ENCODE measurements at regions not wholly inside any gene's neighbourhood (a gene's known extent, or its start where the extent isn't known, plus 50 kb on each side); places are given as distances from the start of the nearest gene placed in this dataset.

- peaks cover 5% of the 10 kb centered on the region for H3K27me3 Mint-ChIP-seq (ENCODE audit: low read depth)
- H3K4me3 Mint-ChIP-seq = no peak overlapping the region
- no peak overlapping the region for H3K27ac Mint-ChIP-seq
- H3K9me3 Mint-ChIP-seq = no peaks in the 10 kb centered on the region
- no peaks in the 10 kb centered on the region for H3K36me3 Mint-ChIP-seq (ENCODE audit: low read depth)
- H3K4me1 Mint-ChIP-seq (ENCODE audit: low read depth) = peaks cover 10% of the 10 kb centered on the region
These were observed 159.8 kb upstream of the USP24 start for GRCh38 chr1:55374801-55375616.

- H3K27me3 Mint-ChIP-seq (ENCODE audit: low read depth) = peaks cover 7% of the 10 kb centered on the region
- no peak overlapping the region for H3K27ac Mint-ChIP-seq
- H3K9me3 Mint-ChIP-seq = no peaks in the 10 kb centered on the region
- no peaks in the 10 kb centered on the region for H3K36me3 Mint-ChIP-seq (ENCODE audit: low read depth)
- H3K4me1 Mint-ChIP-seq (ENCODE audit: low read depth) = peaks cover 9% of the 10 kb centered on the region
- H3K4me3 Mint-ChIP-seq = no peak overlapping the region
These were observed 159.1 kb upstream of the USP24 start for GRCh38 chr1:55374216-55374615.

GRCh38 chr1:55369474-55369873, 154.3 kb upstream of the USP24 start:
- H3K36me3 Mint-ChIP-seq (ENCODE audit: low read depth) = no peaks in the 10 kb centered on the region
- no peaks in the 10 kb centered on the region for H3K4me1 Mint-ChIP-seq (ENCODE audit: low read depth)
- H3K27me3 Mint-ChIP-seq (ENCODE audit: low read depth) = peaks cover 7% of the 10 kb centered on the region
- no peaks in the 10 kb centered on the region for H3K9me3 Mint-ChIP-seq
- H3K4me3 Mint-ChIP-seq = no peak overlapping the region
- H3K27ac Mint-ChIP-seq = no peak overlapping the region

GRCh38 chr1:55368698-55369097, 153.5 kb upstream of the USP24 start:
- H3K9me3 Mint-ChIP-seq = no peaks in the 10 kb centered on the region
- no peaks in the 10 kb centered on the region for H3K4me1 Mint-ChIP-seq (ENCODE audit: low read depth)
- H3K36me3 Mint-ChIP-seq (ENCODE audit: low read depth) = no peaks in the 10 kb centered on the region
- H3K27me3 Mint-ChIP-seq (ENCODE audit: low read depth) = peaks cover 7% of the 10 kb centered on the region
- H3K4me3 Mint-ChIP-seq = no peak overlapping the region
- H3K27ac Mint-ChIP-seq = no peak overlapping the region

DNA sequence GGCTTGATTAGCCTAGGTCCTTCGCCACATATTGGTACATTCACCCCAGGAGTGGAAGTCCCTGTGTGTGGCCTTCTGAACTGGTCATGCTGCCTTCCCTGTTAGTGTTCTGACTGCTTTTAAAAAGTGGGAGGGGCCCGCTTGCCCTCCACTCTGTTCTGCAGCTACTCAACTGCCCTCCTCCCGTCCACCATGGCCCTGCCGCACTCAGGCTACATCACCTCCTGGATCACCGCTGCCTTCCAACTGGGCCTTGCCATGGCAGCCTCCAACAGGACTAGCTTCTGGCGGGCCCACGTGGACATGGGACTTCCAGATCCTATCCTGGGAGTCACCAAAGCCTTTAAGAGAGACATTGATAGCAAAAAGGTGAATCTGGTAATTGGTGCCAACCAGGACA, 152.1 kb upstream of the USP24 start:
- Mint-ChIP-seq H3K36me3 (ENCODE audit: low read depth) (no peaks in the 10 kb centered on the region), H3K27me3 (ENCODE audit: low read depth) (peaks cover 7% of the 10 kb centered on the region), H3K9me3 (no peaks in the 10 kb centered on the region), H3K27ac (no peak overlapping the region), H3K4me1 (ENCODE audit: low read depth) (peaks cover 10% of the 10 kb centered on the region), H3K4me3 (no peak overlapping the region)

- H3K27ac Mint-ChIP-seq = no peak overlapping the region
- H3K27me3 Mint-ChIP-seq (ENCODE audit: low read depth) = no peaks in the 10 kb centered on the region
- peaks cover 10% of the 10 kb centered on the region for H3K4me1 Mint-ChIP-seq (ENCODE audit: low read depth)
- no peak overlapping the region for H3K4me3 Mint-ChIP-seq
- H3K36me3 Mint-ChIP-seq (ENCODE audit: low read depth) = no peaks in the 10 kb centered on the region
- H3K9me3 Mint-ChIP-seq = no peaks in the 10 kb centered on the region
These were observed 149.1 kb upstream of the USP24 start for GRCh38 chr1:55364216-55364615.

DNA sequence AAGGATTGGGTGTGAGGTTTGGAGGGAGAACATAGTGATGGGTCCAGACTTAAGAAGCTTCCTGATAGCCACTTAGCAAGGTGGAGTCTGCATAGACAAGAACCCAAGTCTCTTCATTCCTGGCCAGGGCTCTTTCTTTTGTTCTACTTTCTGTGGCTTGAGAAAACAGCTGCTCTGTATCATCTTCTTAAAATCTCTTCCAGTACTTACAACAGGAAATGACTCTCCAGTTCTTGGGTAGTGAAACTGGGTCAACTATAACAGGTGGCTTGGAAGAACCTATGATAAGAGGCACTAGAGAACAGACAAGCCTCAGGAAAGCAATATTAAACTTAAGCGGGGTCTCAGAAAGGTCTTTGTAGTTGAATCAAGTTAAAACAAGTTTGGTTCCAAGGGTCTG, 148.1 kb upstream of the USP24 start:
- Mint-ChIP-seq H3K27me3 (ENCODE audit: low read depth) (no peaks in the 10 kb centered on the region), H3K9me3 (no peaks in the 10 kb centered on the region), H3K4me1 (ENCODE audit: low read depth) (peaks cover 10% of the 10 kb centered on the region), H3K4me3 (no peak overlapping the region), H3K27ac (peak overlapping the region; percentile 16), H3K36me3 (ENCODE audit: low read depth) (no peaks in the 10 kb centered on the region)

DNA sequence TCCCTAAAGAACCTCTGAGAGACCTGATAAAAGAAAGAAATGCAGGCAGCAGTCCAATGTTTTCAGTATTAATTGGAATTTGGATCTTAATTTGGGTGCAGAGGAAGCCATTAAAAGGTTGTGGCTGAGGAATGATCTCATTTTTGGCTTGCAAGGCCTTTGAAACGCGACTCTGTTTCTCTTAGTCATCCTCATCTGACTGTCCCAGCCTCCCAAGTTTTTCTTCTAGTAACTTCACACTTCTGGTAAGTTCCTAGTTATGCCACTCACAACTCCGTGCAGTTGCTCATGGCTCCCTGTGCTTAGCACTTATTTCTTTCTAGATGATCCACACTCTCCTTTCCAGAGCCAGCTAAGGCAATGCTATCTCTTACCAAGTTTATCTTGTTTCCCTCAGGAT, 147.4 kb upstream of the USP24 start:
- Mint-ChIP-seq H3K9me3 (no peaks in the 10 kb centered on the region), H3K27me3 (ENCODE audit: low read depth) (no peaks in the 10 kb centered on the region), H3K4me1 (ENCODE audit: low read depth) (peaks cover 10% of the 10 kb centered on the region), H3K36me3 (ENCODE audit: low read depth) (no peaks in the 10 kb centered on the region), H3K27ac (no peak overlapping the region), H3K4me3 (no peak overlapping the region)

GRCh38 chr1:55359611-55360010, 144.4 kb upstream of the USP24 start:
- no peaks in the 10 kb centered on the region for H3K36me3 Mint-ChIP-seq (ENCODE audit: low read depth)

DNA sequence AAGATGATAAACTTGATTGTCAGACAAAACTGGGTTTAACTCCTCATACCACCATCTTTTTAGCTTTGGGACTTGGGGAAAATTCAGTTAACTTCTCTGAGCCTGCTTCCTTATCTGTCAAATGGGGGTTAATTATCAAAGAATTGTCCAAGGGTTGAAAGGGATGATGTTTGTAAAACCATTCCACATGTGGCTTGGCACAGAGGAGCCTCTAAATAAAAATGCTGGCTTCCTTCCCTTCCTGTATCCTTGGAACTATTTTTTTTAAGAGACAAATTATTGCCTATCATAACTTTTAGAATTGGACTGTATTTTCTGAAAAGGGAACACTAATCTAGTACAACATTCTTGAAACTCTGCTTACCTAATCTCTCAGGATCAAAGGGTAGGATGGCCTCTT, 143.4 kb upstream of the USP24 start:
- H3K27me3 Mint-ChIP-seq (ENCODE audit: low read depth) = peaks cover 10% of the 10 kb centered on the region
- peaks cover 9% of the 10 kb centered on the region for H3K4me1 Mint-ChIP-seq (ENCODE audit: low read depth)
- no peaks in the 10 kb centered on the region for H3K9me3 Mint-ChIP-seq
- H3K4me3 Mint-ChIP-seq = no peak overlapping the region
- H3K36me3 Mint-ChIP-seq (ENCODE audit: low read depth) = no peaks in the 10 kb centered on the region
- H3K27ac Mint-ChIP-seq = no peak overlapping the region

More at GRCh38 chr1:55359611-55360010, 144.4 kb upstream of the USP24 start:
- Mint-ChIP-seq H3K4me1 (ENCODE audit: low read depth) (peaks cover 10% of the 10 kb centered on the region), H3K9me3 (no peaks in the 10 kb centered on the region), H3K27ac (no peak overlapping the region), H3K4me3 (no peak overlapping the region), H3K27me3 (ENCODE audit: low read depth) (peaks cover 8% of the 10 kb centered on the region)

- Mint-ChIP-seq H3K27me3 (ENCODE audit: low read depth) (peaks cover 13% of the 10 kb centered on the region), H3K27ac (no peak overlapping the region), H3K9me3 (no peaks in the 10 kb centered on the region), H3K4me3 (no peak overlapping the region), H3K36me3 (ENCODE audit: low read depth) (no peaks in the 10 kb centered on the region), H3K4me1 (ENCODE audit: low read depth) (no peaks in the 10 kb centered on the region)
These were observed 140.4 kb upstream of the USP24 start for GRCh38 chr1:55355549-55355948.

DNA sequence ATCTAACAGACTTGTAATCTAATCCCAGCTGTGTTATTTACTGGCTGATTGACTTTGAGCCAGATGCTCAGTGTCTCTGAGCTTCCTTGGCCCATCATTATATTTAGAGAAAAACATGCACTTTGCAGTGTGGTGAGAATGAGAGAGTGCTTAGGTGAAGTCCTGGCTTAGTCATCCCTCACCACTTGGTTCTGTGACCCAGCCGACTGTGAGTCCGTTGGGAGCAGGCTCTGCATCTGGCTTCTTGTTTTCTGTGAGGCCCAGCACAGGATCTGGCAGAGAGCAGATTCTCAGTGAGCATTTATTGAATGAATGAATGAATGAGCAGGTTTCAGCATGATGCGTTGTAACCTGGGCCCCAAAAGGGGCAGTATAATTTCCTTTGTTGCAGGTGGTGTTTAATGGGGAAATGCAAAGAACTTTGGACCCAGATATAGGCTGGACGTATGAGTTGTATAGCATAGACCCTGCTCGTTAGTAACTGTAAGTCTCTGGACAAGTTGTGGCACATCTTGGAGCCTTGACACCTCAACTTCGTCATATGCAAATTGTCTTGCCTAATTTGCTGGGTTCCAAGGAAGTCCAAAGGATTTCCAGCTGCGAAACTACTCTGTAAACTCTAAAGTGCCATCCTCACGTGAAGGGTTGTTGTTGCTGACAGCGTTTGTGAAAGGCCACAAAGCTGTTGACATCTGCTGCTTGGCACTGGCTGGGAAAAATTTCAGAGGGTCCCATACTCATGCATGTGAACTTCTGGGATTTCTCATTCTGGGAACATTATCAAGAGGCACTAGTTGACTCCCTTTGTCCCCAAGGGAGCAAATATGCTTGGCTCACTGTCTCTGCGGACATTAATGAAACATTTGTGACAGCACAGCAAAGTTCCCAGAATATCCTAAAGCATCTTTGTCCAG, 138.8 kb upstream of the USP24 start:
- Mint-ChIP-seq H3K36me3 (ENCODE audit: low read depth) (no peaks in the 10 kb centered on the region), H3K4me3 (no peak overlapping the region), H3K27me3 (ENCODE audit: low read depth) (peaks cover 17% of the 10 kb centered on the region), H3K4me1 (ENCODE audit: low read depth) (no peaks in the 10 kb centered on the region), H3K27ac (no peak overlapping the region), H3K9me3 (no peaks in the 10 kb centered on the region)

DNA sequence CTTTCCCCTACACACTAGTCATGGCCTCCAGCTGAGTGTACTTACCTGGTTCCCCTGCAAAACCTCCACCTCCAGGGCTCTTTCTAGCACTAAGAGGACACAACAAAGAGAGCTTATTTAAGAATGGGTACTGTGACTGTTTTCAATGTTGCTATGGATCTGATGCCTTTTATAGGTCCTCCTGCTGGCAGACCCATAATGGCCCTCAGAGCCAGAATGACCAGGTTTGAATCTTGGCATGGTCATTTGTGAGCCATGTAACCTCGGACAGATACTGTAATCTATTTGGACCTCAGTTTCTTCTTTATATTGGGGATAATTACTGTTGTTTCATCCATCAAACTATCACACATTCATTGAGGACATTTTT, 137.6 kb upstream of the USP24 start:
- H3K36me3 Mint-ChIP-seq (ENCODE audit: low read depth) = no peaks in the 10 kb centered on the region
- H3K4me3 Mint-ChIP-seq = no peak overlapping the region
- no peaks in the 10 kb centered on the region for H3K4me1 Mint-ChIP-seq (ENCODE audit: low read depth)
- peaks cover 17% of the 10 kb centered on the region for H3K27me3 Mint-ChIP-seq (ENCODE audit: low read depth)
- H3K9me3 Mint-ChIP-seq = no peaks in the 10 kb centered on the region
- H3K27ac Mint-ChIP-seq = no peak overlapping the region

DNA sequence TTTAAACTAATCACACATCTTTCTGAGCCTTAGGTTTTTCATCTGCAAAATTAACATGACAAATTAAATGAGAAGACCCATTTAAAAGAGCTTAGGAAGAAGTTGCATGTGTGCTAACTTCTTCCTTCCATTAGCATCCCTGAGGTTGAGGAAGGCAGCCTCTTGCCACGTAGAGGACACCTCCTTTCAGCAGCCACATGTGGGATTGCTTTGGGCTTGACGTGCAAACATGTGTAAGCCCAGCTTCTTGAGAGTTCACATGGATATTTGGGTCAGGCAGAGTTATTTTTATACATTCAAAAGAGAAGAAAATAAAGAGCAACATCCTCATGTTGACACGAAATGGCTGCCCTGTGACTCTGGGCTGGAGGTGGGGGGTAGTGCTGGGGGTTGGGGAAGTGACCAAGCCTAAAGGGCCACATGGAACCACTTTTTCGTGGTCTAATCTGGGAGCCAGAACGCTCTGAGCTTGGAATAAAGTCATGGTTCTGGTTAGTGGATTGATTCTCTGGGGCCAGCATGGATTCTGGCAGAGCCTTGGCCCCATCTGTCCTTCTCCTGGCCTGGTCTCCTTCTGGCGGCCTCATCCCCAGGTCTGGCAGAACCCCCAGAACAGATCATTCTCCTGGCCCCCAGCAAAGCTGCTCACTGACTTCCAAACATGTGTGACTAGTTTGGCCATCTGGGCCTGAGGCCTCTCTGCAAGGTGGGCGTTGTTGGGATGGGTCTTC, 137.1 kb upstream of the USP24 start:
- Mint-ChIP-seq H3K9me3 (no peaks in the 10 kb centered on the region), H3K27ac (no peak overlapping the region), H3K4me3 (no peak overlapping the region), H3K36me3 (ENCODE audit: low read depth) (no peaks in the 10 kb centered on the region), H3K27me3 (ENCODE audit: low read depth) (peaks cover 17% of the 10 kb centered on the region), H3K4me1 (ENCODE audit: low read depth) (no peaks in the 10 kb centered on the region)

All from T-helper 1 cell treated with Interleukin-12 subunit alpha and Interleukin-12 subunit beta and Interleukin-4 antibody, amounts not matched to agents 30 μg/mL and 1 μg/mL, for 36 hours (primary cell).